ENCODE measurements at regions not wholly inside any gene's neighbourhood (a gene's known extent, or its start where the extent isn't known, plus 50 kb on each side); places are given as distances from the start of the nearest gene placed in this dataset.

GRCh38 chr6:114432400-114432799 is 89.6 kb upstream of the HS3ST5 start:
- Histone ChIP-seq H3K4ac (replicated peaks; ENCODE audit: insufficient read length, low read depth, low read length) (no peak overlapping the region), H4K20me1 (replicated peaks in 1 of 2; ENCODE audit: control insufficient read depth in 1 of 2, insufficient read depth in 2 of 2, low read length in 2 of 2) (no peaks in the 10 kb centered on the region), H3K4me1 (replicated peaks in 1 of 4; ENCODE audit: control insufficient read depth in 3 of 4, insufficient read depth in 4 of 4, low read length in 3 of 4) (peaks cover 3 to 27% (median 9%) of the 10 kb centered on the region in 4 experiments; a peak in 5 of 7 replicates), H3K9ac (replicated peaks in 1 of 4; ENCODE audit: extremely low read depth in 1 of 4, low read depth in 3 of 4, low read length in 3 of 4) (no peak overlapping the region), H3K79me2 (ENCODE audit: control insufficient read depth in 1 of 2, insufficient read depth in 2 of 2, low read length in 2 of 2) (peaks cover 0 to 69% of the 10 kb centered on the region in 2 experiments; a peak in 3 of 4 replicates), H2BK20ac (ENCODE audit: low read length) (no peak overlapping the region), H2AK5ac (ENCODE audit: low read depth, low read length) (no peak overlapping the region), H2BK12ac (ENCODE audit: low read depth, low read length) (no peak overlapping the region), H3K4me3 (ENCODE audit: extremely low read depth in 1 of 4, insufficient read depth in 2 of 4, low read depth in 3 of 4, low read length in 4 of 4) (no peak overlapping the region), H3K23ac (ENCODE audit: insufficient read length) (no peak overlapping the region), H4K91ac (replicated peaks; ENCODE audit: insufficient read length, low read length) (no peak overlapping the region), H4K5ac (ENCODE audit: insufficient read length, low read depth, low read length) (no peak overlapping the region), H2BK5ac (ENCODE audit: low read depth, low read length) (no peak overlapping the region), H3K56ac (replicated peaks; ENCODE audit: insufficient read length, low read depth, low read length) (no peak overlapping the region), H3K4me2 (ENCODE audit: insufficient read depth in 1 of 2, low read depth in 2 of 2, low read length in 2 of 2) (no peak overlapping the region), H4K8ac (ENCODE audit: extremely low read depth, insufficient read depth, low read length) (no peak overlapping the region), H3K23me2 (ENCODE audit: low read depth, low read length) (no peaks in the 10 kb centered on the region), H2BK15ac (ENCODE audit: low read length) (no peak overlapping the region), H3K27ac (ENCODE audit: low read depth, low read length) (no peak overlapping the region), H3K36me3 (ENCODE audit: control insufficient read depth in 2 of 4, insufficient read depth in 4 of 4, low read length in 3 of 4) (no peaks in the 10 kb centered on the region), H2AFZ (ENCODE audit: low read length) (no peak overlapping the region), H3K9me3 (ENCODE audit: insufficient read depth in 2 of 2, low read depth in 1 of 2, low read length in 1 of 2) (no peaks in the 10 kb centered on the region), H3K79me1 (ENCODE audit: low read depth, low read length) (no peaks in the 10 kb centered on the region), H3K14ac (ENCODE audit: insufficient read length) (no peak overlapping the region), H2BK120ac (replicated peaks; ENCODE audit: low read depth, low read length) (no peak overlapping the region), H3K27me3 (replicated peaks in 1 of 4; ENCODE audit: control insufficient read depth in 3 of 4, extremely low read depth in 1 of 4, insufficient read depth in 3 of 4, low read length in 3 of 4) (no peaks in the 10 kb centered on the region), H3K18ac (ENCODE audit: extremely low read depth, low read length) (no peak overlapping the region)
- no peak for DNase-seq (ENCODE audit: low read depth in 1 of 2, low spot score in 2 of 2)
- 89% methylated on average over 1 of the region's 1 CpG; no CpG with 5 or more reads in 1 of the 2 experiments for WGBS, 2 experiments (ENCODE audit: extremely low coverage in 1 of 2, insufficient coverage in 1 of 2, insufficient read length in 1 of 2, insufficient replicate concordance in 2 of 2, low coverage in 1 of 2, low lambda C conversion rate in 2 of 2, missing lambda C conversion rate in 1 of 2)
- TF ChIP-seq SIN3A (conservative IDR thresholded peaks at IDR 0.05 in 1 of 2, IDR thresholded peaks at IDR 0.05 in 1 of 2; ENCODE audit: low read depth in 1 of 2, low read length in 2 of 2) (0 out of 4 replicates have a peak, but pooled peaks of 1 of the 2 experiments have one; percentile 24), TEAD4 (IDR thresholded peaks at IDR 0.05; ENCODE audit: low read depth, low read length) (no peak)
- peak; percentile 70 for FAIRE-seq
- POLR2A ChIA-PET (ENCODE audit: partially characterized antibody): interaction anchor here (1.8 kb wide), 1 partner anchor 13 kb away, joined by 8 read pairs; no protein-coding TSS in a partner anchor
- CTCF ChIA-PET (ENCODE audit: partially characterized antibody): no interaction called here
